ENCODE measurements at regions not wholly inside any gene's neighbourhood (a gene's known extent, or its start where the extent isn't known, plus 50 kb on each side); places are given as distances from the start of the nearest gene placed in this dataset.

DNA sequence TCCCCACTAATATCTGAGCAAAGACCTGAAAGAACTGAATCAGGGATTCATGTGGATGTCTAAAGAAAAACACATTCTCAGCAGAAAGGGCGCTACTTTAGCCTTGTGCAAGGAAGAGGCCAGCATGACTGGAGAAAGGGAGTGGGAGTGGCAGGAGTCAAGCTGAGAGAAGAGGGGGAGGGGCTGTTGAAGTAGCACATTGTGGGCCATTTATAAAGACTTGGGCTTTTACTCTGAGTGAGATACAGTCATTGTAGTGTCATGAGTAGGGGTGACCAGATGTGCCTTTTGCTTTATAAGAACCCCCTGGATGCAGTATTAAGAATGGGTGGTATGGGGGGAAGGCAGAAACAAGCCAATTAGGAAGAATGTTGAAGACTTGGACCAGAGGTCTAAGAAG is 452.8 kb downstream of the ENC1 start:
- DNase-seq (ENCODE audit: low spot score) = no peak

DNA sequence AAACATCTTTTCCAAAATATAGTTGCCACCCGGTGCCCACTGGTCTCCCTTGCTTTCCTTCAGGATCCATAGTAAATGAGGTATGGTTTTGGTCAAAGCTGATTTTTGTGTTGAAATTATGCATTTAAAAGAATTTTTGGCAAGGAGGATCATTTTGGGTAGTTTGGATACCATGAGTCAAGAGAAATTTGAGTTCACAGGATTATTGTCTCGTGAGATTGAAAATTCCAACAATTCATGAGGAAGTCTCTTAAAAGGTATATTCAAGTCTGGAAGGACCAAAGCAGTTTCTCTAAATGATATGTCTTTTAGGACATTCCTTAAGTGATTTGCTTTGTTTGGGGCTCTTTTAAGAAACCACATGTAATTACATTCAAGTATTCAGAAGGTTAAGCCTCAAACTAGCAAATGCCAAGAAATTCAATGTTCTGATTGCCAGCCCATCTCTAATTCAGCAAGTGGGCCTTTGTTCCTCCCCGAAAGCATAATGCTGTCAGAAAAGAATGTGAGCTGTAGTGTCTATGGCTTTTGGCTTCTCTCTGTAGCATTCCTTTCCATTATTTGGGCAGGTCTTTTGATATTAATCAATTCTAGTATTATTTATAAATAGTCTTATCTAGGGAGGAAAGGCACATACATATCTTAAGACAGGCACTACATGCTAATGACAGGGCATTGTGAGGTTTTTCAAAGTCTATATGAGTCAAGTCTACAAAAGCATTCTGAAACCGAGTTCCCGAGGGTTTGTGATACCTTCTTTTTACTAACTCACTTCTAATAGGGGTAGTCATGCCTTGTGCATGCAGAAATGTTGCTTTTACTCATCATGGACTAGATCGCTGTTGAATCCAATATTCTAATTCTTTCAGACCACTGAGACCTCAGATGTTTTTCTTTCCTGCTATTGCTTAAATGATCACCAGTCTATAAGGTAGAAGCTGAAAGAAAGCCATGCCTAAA is 453.9 kb downstream of the ENC1 start:
- no peak for DNase-seq (ENCODE audit: low spot score)

DNA sequence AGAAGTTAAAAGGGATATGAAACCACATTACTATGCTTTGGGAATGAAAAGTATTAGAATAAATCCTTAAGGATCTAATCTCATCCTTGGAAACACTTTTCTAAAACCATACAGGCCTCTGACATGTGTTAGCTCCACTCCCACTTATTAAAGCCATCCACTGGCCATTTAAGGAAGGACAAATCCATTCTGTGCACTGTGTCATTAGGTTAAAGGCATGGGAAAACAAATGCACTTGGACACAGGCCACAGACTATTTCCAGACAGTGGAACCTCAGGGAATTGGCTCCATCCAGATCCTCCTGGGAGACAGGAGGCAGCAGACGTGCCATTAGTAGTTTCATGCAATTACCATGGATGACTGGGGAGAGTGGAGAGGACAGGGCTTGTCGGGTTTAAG is 454.9 kb downstream of the ENC1 start:
- no peak for DNase-seq (ENCODE audit: low spot score)

DNA sequence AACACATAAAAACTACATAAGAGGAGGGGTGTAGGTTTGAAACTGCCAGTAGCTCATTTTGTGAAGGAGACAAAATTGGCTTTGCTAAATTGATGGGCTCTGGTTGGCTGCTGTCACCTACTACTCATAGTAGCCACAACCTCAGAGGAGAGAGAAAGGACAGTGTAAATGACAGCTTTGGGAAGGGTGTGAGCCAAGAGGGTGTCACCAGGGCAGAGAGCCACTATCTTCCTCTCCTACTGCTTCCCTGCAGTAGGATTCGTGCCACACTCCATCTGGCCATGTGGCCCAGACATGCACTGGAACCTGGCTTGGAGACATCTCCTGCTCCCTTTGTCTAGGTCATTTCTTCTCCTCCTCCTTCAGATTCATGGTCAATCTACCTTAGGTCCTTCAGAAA is 455.9 kb downstream of the ENC1 start:
- DNase-seq (ENCODE audit: low spot score) = no peak

DNA sequence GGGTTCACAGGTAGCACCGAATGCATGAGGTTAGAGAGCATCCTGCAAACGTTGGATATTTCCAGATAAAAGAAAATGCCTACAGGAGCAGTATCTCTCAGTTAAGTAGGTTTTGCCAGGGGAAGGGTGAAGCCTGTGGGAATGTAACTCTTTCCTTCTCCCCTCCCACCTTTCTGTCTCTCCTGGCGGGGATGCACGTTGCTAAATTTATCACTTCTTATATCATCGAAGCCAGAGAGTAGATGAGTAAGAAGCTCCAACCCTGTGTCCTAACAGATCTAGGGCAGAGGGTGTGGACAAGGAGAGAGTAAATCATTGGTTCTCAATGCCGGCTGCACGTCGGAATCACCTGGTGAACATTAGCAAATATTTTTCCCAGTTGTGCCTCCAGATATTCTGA is 457.5 kb downstream of the ENC1 start:
- no peak for DNase-seq (ENCODE audit: low spot score)

DNA sequence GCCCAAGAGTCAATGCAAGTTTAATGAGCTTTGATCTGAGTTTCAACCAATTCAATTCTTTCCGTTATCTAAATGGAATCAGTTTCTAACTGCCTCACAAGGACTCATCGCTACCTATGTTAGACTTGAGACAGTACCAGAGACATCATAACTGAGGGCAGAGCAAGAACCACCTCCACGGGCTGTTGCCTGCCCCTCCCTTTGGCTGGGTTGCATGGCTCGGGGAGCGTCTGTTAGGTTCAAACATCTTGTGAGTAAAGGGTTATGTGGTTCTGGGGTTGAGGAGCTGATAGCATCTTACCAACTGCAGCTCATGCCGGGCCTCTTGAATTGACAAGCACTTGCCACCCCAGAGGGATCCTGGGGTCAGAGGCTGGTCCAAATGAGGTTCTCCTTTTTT is 457.9 kb downstream of the ENC1 start:
- DNase-seq (ENCODE audit: low spot score) = no peak

DNA sequence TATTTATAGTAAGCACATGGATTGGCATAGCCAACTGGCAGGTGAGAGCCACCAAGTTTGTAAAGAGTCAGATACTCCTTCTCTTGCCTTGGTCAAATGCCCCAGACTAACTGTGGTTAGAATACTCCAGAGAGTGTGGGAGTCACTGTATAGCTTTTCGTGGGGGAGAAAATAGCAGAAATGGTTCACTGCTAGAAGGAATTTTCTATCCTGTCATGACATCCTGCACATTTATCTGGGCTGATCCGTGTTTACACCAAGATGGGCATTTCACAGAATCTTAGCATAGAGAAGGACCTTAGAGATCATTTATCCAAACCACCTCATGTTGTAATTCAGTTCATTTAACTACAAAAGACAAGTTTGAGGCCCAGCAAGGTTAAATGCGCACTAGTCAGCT is 460.8 kb downstream of the ENC1 start:
- DNase-seq (ENCODE audit: low spot score) = no peak

DNA sequence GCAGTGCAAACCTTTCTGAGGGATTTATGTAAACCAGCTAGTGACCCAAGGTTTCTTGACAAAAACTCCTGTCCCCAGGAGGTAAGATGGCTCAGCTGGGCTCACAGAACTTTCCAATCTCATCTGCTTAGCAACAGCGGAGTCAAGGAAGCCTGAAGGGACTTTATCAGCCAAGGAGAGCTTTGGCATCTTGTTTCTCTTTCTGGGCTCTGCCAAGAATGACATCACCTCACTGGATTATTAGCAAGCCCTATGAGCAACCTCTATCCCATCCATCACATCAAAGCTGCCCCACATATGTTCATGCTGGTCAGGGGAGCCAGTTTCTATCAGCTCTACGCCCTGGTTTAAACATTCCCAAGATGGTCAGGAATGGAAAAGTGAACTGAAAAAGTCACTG is 461.3 kb downstream of the ENC1 start:
- no peak for DNase-seq (ENCODE audit: low spot score)

DNA sequence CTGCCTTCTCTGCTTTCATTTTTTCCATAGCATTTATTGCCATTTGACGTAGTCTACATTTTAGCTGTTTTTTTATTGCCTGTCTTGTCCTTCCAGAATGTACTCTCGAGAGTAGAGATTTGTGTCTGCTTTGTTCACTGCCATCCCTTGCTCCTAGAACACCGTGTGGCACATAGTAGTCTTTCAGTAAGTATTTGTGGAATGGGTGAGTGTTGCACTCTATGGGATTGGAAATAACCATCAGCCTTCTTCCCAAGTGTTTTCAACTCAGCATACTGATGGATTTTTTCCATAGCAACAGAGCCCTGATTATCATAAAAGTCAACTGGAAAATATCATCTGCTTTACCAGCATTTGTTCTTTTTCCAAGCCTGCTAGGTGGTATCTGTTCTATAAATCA is 462.6 kb downstream of the ENC1 start:
- no peak for DNase-seq (ENCODE audit: low spot score)

DNA sequence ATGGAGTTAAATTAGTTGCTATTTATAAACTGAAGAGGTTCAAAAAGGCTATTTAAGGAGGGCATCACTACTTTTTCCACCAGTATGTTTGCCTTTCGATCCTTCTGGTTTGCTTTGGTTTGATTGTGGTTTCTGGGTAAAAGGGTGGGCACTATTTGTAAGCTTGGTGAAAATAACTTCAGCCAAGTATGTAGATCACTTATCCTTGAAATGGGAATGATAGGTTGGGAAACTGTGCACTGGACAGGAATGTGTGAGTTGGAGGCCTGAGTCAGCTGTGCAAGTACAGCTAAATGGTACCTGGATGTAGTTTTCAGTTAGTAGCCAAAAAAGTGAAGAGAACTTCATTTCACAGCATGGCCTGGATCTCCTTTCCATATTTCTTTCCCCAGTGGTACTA is 466.2 kb downstream of the ENC1 start:
- DNase-seq (ENCODE audit: low spot score) = no peak

DNA sequence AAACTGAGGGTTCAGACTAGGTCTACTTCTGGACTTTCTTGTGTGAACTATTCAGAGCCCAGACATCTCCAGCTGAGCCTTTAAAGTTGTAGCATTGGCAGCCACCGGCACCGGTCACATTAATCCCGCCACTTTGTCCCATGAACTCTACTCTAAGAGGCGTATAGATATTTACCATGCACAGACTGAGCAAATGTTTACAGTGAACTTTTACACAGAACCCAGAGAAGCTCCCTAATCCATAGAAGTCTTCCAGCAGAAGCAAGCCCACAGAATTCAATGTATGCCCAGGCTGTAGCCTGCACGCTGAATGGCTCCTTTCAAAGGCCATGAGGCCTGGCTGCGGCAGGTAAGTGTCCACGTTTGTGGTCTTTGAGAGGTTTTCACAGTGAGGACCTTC is 466.9 kb downstream of the ENC1 start:
- no peak for DNase-seq (ENCODE audit: low spot score)

DNA sequence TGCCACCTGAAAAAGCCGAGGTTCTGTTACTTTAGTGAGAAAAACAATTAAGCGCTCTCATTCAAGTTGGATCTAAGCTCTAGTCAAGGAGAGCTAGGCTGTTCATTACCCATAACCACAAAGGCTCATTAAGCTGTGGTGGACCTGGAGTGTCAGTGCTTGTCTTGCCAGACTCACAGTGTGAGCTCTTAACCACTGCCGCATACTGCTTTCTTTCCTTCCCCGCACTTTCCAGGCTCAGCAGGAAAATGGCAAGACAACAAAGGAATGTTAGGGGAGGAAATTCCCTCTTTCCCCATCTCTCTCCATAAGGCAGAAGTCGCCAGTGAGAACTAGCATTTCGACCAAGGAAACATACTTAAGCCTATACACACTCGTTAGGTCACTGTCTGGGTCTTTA is 467.3 kb downstream of the ENC1 start:
- DNase-seq (ENCODE audit: low spot score) = no peak

DNA sequence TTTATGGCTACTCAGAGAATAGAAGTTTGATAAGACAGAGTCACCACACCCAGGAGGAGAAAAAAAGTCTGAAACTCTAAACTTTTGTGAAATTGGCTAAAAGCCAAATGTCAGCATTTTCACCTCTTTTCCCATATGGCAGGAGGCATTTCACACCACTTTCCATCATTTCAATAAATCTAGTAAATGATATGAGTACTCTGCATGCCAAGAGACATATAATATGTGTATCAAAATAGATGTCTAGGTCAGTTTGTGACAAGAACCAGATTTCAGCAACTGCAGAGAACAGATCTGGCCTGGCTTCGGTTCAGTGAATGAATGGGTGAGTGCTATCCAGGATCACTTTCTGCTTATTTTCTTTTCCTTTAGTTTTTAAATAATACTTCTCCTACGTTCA is 470.8 kb downstream of the ENC1 start:
- no peak for DNase-seq (ENCODE audit: low spot score)

DNA sequence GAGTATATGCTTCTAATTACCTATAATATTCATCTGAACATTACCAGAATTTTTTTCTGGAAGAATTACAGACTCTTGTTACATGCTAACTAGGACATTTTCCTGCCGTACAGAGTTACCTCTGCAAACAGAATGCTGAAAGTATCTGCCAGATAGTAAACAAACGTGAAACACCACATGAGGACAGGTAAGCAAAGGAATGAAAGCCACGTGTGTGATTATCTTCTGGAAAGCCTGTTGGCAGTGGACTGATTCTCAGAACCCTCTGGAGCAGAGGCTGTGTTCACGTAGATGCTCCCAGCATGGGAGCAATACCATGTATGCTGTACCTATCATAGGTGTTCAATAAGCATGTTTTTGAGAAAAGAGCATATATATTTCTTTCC is 472.6 kb downstream of the ENC1 start:
- DNase-seq (ENCODE audit: low spot score) = no peak

DNA sequence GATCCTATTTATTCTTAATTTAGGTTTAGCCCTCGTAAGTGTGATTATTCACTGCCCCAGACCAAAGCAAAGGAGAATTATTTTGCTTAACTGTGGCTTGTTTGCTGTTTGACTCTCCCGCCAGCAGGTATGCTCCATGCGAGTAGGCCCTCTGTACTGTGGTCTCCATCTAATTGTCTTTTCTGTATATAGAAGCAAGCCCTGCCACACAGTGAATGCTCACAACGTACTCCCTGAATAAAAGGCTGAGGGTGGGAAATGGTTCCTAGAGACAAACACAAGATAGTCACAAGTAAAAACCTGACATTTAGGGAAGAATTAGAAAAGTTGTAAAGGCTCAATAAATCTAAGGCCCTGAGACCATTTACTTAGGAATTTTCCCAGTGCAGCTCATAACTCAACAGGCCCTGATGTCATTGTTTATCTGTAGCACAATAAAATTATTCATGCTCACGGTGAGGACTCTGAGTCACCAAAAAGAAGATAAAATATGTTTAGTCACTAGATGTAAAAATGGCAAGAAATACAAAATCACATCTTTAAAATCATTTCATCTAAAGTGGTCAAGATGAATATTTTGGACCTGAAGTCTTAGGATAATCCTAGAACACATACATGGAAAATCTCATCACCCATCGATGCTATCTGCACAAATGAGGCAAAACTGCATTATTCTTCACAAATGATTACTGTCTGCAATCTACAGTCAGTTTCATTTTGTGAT is 473.2 kb downstream of the ENC1 start:
- DNase-seq (ENCODE audit: low spot score) = no peak

DNA sequence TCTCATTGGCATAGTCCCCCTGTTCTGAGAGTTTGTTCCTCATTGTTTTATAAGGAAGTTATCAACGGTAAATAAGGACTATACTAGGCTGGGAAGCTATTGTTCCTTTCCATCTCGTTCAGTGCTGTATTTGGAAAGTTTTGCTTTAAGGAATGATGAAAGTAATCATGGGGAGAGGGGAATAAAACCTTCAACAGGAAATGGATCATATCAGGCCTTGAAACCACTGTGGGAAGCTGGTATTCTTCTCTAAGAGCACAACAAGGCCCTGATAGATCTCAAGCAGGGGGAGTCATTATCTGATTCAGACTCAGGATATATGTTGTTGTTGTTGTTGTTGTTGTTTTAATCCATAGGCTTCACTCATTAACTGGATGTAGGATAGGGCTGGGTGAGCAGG is 474.5 kb downstream of the ENC1 start:
- DNase-seq (ENCODE audit: low spot score) = no peak

DNA sequence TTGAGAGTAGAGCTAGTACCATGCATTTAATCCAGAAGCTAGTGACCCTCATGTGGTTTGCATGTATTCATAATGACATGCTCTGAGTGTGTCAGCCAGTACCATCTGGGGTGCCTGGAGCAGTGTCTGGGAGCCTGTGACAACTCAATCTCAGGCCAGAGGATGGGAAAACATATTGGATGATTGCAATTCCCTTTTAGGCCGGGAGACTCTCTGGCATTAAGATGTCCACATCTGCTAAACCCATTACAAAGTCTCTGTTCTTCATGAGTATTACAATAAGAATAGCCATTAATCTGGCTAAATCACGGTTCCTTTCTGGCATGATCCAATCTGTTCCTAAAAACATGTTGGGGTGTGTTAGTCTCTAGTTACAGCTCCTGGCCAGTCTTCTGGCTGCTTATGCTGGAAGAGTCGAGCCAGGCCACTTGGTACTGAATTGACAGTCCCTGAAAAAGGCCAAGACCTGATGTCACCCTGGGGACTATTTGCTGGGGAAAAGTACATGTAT is 475.7 kb downstream of the ENC1 start:
- DNase-seq (ENCODE audit: low spot score) = no peak

DNA sequence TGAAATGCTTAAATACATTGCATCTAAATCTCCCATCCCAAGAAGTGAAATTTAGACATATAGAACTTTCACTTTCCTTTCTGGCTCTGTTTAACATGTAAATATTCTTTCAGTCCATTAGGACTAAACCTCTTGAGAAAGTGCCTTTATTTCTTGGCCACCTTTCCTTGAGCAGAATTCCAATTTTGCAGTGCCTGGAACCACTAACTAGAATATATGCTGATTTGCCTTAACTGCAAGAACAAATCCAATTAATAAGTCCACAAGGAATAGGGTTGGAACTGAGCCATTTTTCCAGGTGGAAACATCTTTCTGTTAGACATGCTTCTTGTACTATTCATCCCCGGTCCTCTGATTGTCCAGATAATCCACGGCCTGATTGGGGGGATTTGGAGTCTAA is 478.0 kb downstream of the ENC1 start:
- no peak for DNase-seq (ENCODE audit: low spot score)

DNA sequence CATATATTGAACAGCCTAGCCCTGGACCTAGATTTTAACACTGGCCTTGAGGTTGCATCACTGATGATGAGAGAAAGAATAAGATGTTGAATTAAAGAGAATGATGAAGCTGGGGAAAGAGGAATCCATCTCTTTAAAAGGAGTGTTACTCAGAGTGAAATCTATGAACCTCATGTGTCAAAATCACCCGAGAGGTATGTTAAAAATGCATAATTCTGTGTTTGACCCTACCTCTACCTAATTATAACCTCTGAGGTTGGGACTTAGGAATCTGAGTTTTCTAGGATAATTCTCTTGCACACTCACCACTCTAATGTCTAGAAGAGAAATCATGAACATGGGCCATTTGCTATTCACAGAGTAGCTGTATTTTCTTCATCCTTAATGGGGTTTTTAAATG is 479.4 kb downstream of the ENC1 start:
- DNase-seq (ENCODE audit: low spot score) = no peak

DNA sequence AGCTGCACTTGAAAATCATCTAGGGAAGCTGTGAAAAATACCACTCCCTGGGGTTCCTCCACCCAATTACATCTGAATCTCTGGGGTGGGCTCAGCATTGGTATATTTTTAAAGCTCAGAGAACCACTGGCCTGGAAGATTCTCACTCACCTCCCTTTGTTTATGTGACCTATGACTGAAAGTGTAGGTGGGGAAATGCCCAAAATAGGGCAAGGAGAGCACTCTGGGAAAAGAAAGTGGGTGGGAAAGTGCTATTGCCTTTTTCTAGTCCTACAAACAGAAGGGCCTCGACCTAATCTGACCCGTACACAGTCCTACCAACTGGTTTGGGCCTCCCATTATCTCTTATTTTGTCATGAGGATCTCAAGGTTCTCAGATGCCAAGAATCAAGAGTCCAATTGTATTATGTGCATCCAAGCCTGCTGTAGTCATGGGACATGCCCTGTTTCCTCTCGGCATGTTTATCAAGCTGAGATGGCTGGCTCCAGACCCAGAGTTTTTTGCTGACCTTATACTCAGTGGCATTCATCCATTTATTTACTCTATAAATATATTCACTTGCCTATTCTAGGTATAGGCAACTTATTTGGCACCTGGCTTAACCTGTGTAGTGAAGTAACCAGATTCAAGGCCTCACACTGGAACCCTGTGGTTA is 483.7 kb downstream of the ENC1 start:
- DNase-seq (ENCODE audit: low spot score) = no peak

DNA sequence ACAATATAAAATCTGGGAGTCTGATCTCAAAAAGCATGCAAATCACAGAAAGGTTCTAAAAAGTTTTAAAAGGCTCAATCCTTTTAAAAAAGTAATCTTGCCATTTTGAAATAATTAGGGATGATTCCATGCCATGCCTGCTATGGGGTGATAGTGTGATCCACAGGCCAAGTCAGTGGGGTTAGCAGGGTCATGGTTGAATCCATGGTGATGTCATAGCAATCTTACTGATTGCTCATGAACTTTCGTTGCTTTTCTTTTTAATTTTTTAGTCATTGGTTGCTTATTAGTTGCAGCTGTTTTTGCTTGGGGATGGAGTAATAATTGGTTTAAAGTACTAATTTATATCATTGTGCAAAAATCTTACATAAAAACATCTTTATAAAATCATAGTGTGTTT is 485.0 kb downstream of the ENC1 start:
- DNase-seq (ENCODE audit: low spot score) = no peak

DNA sequence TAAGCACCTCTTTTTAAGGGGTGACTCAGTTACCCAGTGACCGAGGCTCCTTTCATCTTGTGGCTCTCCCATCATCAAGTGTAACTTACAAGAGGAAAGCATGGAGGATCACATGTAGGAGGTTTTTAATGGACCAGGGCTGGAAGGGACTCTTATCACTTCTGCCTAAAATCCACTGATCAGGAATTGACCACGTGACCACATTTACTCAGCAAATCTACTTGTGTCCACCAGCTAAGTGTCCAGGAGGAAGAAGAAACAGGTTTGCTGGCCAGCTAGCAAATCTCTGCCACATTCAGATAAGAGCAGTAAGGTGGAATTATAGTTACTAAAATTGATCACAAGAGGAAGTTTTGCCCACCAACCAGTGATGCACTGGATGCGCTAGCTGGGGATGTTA is 486.0 kb downstream of the ENC1 start:
- DNase-seq (ENCODE audit: low spot score) = no peak

DNA sequence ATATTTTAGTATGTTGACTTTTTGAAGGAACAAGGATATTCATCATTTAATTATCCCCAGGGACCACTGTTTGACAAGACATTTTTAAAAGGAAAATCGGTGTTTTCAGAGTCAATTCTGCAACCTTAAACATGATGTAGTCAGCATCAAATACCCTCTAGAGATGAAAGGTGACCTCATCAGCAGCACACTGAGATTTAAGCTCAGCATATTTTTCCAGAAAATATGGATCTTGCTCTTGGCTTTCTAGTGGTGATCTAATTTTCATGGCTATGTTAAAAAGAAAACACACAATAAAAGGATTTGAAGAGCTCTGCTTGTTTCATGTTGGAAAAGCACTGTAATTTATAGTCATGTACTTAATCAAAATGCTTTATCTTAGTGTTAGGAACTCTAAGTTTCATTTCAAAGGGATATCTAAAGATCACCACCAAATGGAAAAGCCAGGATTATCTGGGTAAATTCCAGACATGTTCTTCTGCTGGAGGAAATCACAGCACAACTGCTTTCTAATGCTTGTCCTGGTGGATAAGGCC is 487.2 kb downstream of the ENC1 start:
- no peak for DNase-seq (ENCODE audit: low spot score)
